ENCODE measurements at regions not wholly inside any gene's neighbourhood (a gene's known extent, or its start where the extent isn't known, plus 50 kb on each side); places are given as distances from the start of the nearest gene placed in this dataset.

GRCh38 chr7:84247591-84247990 is 53.0 kb upstream of the SEMA3A start:
- Mint-ChIP-seq H3K4me3 (ENCODE audit: unreplicated experiment) (no peak overlapping the region), H3K36me3 (ENCODE audit: insufficient read depth, unreplicated experiment) (no peaks in the 10 kb centered on the region), H3K27ac (ENCODE audit: unreplicated experiment) (no peak overlapping the region), H3K4me1 (ENCODE audit: low read depth, unreplicated experiment) (peaks cover 8% of the 10 kb centered on the region), H3K27me3 (ENCODE audit: insufficient read depth, unreplicated experiment) (no peaks in the 10 kb centered on the region), H3K9me3 (ENCODE audit: unreplicated experiment) (peaks cover 29% of the 10 kb centered on the region)
- intact Hi-C loops (cut with micrococcal nuclease; ENCODE audit: unreplicated experiment) = no loop called here
- POLR2A ChIA-PET = no interaction called here
- BruUV-seq (replicated peaks) = no TSS peak
- Histone ChIP-seq H3K9me3 (peaks cover 5% of the 10 kb centered on the region; the same call in 1 of the 2 replicates), H3K36me3 (ENCODE audit: control insufficient read depth, insufficient read depth, low read length) (no peaks in the 10 kb centered on the region), H3K27me3 (replicated peaks; ENCODE audit: control insufficient read depth, insufficient read depth, low read length) (no peaks in the 10 kb centered on the region), H3K4me1 (no peaks in the 10 kb centered on the region), H3K4me3 (ENCODE audit: low read depth, low read length) (no peak overlapping the region)
- no peak for DNase-seq
- no peak for TF ChIP-seq CTCF (IDR thresholded peaks at IDR 0.05; ENCODE audit: insufficient read depth in 1 of 2, low read depth in 1 of 2, low read length in 1 of 2, severe bottlenecking in 1 of 2, unreplicated experiment in 1 of 2)
- CTCF ChIA-PET = no interaction called here

DNA sequence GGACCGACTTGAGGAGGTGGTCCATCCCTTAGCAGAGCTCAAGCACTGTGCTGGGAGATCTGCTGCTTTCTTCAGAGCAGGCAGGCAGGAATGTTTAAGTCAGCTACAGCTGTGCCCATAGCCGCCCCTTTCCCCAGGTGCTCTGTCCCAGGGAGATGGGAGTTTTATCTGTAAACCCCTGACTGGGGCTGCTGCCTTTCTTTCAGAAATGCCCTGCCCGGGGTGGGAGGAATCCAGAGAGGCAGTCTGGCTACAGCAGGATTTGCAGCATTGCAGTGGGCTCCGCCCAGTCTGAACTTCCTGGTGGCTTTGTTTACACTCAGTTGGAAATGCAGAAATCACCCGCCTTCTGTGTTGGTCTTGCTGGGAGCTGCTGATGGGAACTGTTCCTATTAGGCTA is 51.2 kb upstream of the SEMA3A start:
- Histone ChIP-seq H3K36me3 (ENCODE audit: control insufficient read depth, insufficient read depth, low read length) (no peaks in the 10 kb centered on the region), H3K9me3 (peaks cover 5% of the 10 kb centered on the region; the same call in 1 of the 2 replicates), H3K27me3 (replicated peaks; ENCODE audit: control insufficient read depth, insufficient read depth, low read length) (no peaks in the 10 kb centered on the region), H3K4me1 (no peaks in the 10 kb centered on the region), H3K4me3 (ENCODE audit: low read depth, low read length) (no peak overlapping the region)
- ChIA-PET CTCF (no interaction called here), POLR2A (no interaction called here)
- no TSS peak for BruUV-seq (replicated peaks)
- Mint-ChIP-seq H3K27ac (ENCODE audit: unreplicated experiment) (no peak overlapping the region), H3K4me3 (ENCODE audit: unreplicated experiment) (no peak overlapping the region), H3K9me3 (ENCODE audit: unreplicated experiment) (peaks cover 40% of the 10 kb centered on the region), H3K27me3 (ENCODE audit: insufficient read depth, unreplicated experiment) (no peaks in the 10 kb centered on the region), H3K4me1 (ENCODE audit: low read depth, unreplicated experiment) (peaks cover 8% of the 10 kb centered on the region), H3K36me3 (ENCODE audit: insufficient read depth, unreplicated experiment) (no peaks in the 10 kb centered on the region)
- TF ChIP-seq CTCF (IDR thresholded peaks at IDR 0.05; ENCODE audit: insufficient read depth in 1 of 2, low read depth in 1 of 2, low read length in 1 of 2, severe bottlenecking in 1 of 2, unreplicated experiment in 1 of 2) = no peak
- intact Hi-C loops (cut with micrococcal nuclease; ENCODE audit: unreplicated experiment) = no loop called here
- peak in 1 of 2 experiments; percentile 18 for DNase-seq

Measured in Caco-2 (cell line).